CD1c-positive myeloid dendritic cell (primary cell): ENCODE measurements at regions not wholly inside any gene's neighbourhood (a gene's known extent, or its start where the extent isn't known, plus 50 kb on each side); places are given as distances from the start of the nearest gene placed in this dataset.
A peak's percentile ranks its signal among the peaks of the same experiment; 100 is the strongest.
"Not testable (repeated sequence)": the region's sequence is repeated elsewhere in the genome, so short reads cannot be mapped to it uniquely, and the experiment has no call there.

Source experiments
- DNase-seq: peaks from one replicate; pipeline ENCODE4 v3.0.0-alpha.2; 2016; ENCODE audit errors: extremely low spot score

DNA sequence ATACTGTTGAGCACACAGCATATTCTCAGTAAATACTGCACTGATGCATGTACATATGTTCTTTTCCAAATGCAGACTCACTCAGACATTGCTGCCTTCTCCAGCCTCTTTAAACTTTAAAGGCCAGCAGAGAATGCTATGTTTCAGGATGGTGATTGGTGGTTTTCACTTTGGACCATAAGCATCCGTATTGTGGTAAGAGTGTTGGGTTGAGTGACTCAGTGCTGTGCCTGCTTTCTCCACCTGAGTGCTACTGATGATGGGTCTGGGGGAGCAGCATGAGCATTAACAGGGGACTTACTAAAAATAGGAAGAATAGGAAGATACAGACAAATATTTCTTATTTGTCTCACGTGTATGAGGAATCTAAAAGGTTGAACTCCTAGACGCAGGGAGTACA, 56.3 kb upstream of the ZNF92 start:
- DNase-seq, result no peak

DNA sequence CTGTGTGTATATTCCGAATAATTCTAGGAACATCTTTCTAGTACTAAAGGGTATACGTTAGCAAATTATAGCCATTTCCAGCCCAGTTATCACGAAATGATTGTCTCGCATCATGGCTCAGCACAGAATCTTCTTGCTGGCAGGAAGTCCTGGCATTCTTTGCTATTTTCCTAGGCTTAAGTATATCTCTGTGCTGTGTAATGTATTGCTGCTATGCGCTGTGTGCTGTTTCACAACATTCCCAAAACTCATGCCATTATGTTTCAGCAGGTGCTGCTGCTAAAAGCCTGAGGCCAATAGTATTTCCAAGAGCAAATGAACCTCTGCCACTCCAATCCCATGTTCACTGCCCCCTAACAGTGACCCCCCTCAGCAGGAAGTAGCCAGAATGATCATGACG, 62.9 kb upstream of the ZNF92 start:
- no peak for DNase-seq

DNA sequence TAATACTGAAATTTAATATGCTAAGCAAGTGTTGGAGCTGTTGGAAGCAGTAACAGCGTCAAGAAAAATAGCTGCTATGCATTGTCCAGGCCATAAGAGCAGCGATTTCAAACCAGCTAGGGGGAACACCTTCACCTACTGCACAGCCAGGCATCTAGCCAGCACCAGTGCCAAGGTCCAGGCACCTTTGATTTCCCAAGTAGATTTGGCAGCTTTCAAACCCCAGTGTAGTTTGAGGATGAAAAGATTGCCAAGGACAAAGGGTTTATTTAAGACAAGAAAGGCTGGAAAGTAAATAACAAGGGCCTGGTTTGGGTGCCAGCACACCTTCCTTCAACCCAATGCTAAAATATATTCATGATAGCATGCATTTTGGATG, 65.4 kb upstream of the ZNF92 start:
- DNase-seq, result no peak

DNA sequence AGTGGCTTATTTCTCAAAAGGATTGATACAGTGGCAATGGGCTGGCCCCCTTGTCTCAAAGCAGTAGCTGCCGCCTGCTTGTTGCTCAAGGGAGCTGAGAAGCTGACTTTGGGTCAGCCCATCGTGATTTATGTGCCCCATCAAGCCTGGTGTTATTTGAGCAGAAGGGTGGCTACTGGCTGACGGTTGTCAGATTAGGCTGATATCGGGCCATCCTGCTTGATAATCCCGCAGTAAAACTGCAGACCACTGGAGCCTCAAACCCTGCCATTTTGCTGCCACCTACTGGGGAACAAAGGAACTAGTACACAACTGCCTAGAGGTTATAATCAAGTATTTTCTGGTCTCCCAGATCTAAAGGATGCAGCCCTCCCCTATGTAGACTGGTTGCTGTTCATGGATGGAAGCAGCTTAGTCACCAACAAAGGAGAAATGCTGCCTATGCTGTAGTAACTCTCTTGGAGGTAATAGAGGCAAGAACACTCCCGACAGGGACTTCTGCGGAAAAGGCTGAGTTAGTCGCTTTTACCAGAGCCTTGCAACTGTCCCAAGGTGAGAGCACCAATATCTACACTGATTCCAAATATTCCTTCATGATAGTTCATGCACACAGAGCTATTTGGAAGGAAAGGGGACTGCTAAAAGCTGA, 65.9 kb upstream of the ZNF92 start:
- peak; percentile 24 for DNase-seq

DNA sequence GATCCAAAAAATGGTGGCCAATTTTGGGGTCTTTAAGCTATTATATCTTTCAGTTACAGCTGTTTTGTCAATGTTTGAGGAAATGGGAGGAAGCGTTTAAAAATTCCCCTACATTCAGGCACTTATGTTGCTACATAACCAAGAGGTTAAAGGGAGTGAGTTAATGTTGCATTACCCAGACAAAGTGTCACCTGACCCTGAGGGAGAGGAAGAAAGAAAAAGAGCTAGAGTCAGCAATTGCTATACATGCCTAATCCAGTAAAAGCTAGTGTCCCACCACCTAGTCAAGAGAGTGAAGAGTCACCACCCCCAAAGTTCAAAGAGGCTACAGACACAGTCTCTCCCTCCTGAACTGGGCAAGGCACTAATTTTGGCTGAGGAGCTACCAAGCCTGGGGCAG, 69.5 kb upstream of the ZNF92 start:
- no peak for DNase-seq

DNA sequence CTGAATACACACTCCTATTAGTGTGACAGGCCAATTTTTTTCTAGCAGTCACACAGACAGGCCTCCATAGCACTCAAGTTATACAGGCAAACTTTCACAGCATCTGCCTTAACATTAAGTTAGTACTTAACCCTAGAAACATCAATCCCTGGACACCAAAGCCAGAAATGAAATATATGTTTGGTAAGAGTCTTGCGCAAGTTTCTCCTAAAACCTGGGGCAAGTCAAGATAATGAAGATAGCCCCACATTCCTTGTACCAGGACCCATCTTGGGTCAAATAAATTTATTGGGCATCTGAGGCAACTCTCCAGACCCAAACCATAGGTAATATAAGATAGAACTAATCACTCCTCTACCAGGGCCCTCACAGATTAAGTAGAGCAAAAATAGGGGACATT, 70.8 kb upstream of the ZNF92 start:
- DNase-seq, result no peak

DNA sequence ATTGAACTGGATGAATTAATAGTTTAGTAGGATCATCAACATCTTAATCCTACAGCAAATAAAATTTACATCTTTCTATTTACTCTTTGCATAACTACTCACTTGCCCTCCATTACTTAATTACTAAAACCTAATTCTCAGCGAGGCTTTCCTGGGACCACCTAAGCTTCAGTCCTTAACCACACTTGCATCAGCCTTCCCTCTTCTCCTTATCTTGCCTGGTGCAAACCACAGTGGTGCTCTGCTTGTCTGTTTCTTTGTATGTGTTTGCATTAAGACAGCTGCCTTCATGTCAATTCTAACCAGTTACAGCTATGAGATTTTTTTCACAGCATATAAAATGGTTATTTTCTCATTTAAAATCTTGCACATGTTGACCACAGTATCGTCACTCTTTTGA, 72.6 kb upstream of the ZNF92 start:
- no peak for DNase-seq

DNA sequence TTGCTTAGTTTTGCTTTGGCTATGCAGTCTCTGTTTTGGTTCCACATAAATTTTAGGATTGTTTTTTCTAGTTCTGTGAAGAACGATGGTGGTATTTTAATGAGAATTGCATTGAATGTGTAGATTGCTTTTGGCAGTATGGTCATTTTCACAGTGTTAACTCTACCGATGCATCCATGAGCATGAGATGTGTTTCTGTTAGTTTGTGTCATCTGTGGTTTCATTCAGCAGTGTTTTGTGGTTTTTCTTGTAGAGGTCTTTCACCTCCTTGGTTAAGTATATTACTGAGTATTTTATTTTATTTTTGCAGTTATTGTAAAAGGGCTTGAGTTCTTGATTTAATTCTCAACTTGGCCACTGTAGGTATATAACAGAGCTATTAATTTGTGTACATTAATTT, 78.2 kb upstream of the ZNF92 start:
- no peak for DNase-seq

DNA sequence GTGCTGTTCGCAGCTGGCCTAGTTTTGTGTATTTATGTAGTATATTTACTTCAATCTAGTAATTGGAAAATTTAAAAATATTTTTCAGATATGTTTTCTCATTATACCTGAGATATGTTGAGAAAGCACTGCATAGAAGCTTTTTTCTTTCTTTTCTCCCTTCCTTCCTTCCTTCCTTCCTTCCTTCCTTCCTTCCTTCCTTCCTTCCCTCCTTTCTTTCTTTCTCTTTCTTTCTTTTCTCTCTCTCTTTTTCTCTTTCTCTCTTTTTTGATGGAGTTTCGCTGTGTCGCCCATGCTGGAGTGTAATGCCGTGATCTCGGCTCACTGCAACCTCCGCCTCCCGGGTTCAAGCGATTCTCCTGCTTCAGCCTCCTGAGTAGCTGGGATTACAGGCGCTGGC, 83.3 kb upstream of the ZNF92 start:
- not testable (repeated sequence) for DNase-seq

DNA sequence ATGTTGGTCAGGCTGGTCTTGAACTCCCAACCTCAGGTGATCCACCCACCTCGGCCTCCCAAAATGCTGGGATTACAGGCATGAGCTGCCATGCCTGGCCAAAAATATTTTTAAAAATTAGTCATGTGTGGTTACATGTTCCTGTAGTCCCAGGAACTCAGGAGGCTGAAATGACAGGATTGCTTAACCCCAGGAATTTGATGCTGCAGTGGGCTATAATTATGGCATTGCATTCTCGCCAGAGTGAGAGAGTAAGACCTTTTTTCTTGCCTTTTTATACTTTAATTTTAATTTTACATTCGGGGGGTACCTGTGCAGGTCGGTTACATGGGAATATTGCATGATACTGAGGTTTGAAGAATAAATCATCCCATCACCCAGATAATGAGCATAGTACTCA, 86.6 kb upstream of the ZNF92 start:
- DNase-seq, result no peak

DNA sequence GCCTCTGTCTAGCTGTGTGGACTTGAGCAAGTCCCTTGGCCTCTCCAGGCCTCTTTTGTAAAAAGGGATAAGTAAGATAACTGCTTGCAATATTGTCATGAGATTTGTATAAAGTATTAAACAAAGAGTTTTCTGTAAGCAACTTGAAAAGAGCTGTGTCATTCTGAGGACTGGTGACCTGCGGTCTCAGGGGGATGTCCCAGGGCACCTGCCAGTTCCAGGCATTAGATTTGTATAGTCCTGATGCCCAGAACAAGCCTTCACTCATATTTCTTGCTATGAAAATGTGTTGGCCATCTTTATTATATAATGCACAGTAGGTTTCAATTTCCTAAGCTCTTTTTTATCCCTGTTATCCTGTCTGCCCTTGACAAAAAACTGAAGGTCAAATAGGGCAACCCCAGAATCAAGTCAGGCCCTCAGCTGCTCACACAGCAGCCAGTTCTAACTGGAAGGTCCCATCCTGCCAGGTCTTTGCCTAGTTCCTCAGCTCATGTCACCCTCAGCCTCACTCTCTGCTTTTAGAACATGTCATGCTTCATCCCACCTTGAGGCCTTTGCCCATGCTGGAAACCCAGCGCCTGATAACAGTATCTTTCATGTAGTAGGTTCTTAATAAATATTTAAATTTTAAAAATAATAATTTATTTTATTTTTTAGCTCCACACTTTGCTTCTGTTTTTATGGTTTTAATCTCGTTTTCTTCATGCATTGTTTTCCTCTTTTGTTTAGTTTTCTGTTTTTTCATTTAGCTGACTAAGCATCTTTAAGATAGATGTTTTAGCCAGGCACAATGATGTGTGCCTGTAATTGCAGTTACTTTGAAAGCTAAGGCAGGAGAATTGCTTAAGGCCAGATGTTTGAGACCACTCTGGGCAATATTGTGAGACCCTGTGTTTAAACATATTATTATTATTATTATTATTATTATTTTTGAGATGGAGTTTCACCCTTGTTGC, 87.5 kb upstream of the ZNF92 start:
- no peak for DNase-seq

DNA sequence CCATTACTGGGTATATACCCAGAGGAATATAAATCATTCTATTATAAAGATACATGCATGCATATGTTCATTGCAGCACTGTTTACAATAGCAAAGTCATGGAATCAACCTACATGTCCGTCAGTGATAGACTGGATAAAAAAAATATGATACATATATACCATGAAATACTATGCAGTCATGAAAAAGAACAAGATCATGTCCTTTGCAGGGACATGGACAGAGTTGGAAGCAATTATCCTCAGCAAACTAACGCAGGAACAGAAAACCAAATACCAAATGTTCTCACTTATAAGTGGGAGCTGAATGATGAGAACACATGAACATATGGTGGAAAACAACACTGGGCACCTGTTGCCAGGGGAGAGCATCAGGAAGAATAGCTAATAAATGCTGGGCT, 88.4 kb upstream of the ZNF92 start:
- DNase-seq, result not testable (repeated sequence)

DNA sequence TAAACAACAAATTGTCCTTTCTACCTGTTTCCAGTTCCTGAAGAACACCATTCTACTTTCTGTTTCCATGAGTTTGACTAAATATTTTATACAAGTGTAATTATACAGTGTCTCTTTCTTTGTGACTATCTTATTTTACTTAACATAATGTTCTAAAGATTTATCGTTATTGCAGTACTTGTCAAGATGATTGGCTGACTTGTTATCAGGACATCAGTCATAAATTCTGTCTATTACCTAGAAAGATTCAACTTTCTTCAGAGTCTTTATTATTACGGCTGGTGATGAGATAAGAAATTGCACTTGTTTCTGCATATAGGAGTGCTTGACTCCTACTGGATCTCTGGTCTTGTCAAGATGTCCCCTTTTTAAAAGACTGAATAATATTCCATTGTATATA, 93.9 kb upstream of the ZNF92 start:
- no peak for DNase-seq

DNA sequence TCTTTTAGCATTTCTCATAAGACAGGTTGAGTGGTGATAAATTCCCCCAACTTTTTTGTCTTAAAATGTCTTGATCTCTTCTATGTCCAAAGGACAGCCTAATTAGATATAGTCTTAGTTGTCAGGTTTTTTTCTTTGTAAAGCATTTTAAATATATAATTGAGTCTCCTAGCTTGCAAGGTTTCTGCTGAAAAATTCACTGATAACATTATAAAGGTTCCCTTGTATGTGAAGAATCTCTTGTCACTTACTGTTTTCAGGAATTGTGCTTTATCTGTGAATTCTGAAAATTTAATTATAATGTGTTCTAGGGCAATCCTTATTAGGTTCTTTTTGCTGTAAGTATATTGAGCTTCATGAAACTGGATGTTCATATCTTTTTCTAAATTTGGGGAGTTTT, 96.8 kb upstream of the ZNF92 start:
- DNase-seq, result no peak

DNA sequence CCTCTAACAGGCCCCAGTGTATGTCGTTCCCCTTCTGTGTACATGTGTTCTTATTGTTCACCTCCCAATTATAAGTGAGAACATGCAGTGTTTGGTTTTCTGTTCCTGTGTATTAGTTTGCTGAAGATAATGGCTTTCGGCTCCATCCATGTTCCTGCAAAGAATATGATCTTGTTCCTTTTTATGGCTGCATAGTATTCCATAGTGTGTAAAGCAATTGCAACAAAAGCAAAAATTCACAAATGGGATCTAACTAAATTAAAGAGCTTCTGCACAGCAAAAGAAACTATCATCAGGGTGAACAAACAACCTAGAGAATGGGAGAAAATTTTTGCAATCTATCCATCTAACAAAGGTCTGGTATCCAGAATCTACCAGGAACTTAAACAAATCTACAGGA, 102.2 kb upstream of the ZNF92 start:
- not testable (repeated sequence) for DNase-seq

DNA sequence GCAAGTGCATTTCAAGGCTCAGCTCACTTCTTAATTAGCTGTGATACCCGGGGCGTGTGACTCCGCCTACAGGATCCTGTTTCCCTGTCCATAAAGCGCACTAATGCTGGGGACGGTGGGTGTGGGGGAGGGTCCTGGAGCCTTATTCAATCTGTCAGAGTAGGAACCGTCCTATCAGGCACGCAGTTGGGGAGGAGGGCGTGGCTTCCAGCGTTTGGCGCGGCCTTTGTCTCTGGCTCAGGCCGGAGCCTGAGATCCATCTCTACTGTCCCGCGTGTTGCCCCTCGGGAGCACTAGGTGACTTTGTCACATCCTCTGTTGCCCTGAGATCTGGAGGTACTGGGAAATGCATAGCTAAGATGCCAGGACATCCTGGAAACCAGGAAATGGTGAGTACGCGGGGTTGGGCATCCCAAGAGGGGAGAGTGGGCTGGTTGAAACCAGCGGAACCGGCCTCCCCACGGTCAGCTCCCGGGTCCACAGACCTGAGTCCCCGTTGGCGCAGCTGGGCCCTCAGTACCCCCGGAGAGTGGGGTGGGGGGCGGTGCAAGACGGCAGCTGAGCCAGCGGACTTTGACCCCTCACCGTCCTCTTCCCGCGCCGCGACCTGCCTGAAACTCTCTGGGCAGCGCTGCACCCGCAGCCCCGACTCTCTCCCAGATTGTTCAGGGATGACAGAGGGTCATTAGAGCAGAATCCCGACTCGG, 104.4 kb upstream of the ZNF92 start:
- peak; percentile 3 for DNase-seq

DNA sequence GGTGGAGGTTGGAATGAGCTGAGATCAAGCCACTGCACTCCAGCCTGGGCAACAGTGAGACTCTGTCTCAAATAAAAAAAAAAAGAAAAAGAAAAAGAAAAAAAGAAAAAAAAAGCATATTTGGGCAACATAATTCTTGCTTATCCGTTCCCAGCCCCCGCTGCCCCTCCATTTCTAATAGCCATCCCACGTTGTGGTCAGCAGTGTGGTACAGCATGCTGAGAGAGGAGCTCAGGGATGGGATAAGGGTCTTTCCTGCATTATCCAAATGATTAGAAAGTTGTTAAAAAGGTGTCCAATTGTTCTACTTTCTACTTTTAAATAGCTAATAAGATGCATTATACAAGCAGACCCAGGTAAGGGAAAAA, 104.9 kb upstream of the ZNF92 start:
- no peak for DNase-seq

DNA sequence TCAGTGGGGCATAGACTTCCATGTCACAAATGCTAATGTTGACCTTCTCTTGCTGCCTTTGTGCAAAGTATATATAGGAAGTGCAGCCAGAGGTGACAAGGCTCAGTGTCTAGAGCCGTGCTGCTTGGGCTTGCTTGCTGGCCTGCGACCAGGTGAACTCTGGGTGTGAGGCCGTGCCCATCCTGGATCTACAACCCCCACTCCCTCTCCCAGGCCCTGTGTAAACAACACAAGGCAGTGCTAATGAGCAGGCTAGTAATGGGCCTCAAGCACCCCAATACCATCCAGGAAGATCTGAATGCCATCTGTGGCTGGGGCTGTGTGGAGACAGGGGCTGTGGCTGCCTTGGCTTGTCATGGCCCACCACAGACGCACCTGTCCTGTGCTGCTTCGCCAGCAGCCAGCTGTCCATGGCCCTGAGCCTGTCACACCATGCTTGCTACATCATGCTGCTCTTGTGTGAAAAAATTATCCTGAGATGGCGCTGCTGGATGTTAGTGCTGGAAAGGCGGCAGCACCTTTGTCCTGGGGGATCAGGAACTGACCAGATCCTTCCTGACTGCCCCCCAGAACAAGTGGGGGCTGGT, 107.6 kb upstream of the ZNF92 start:
- DNase-seq, result no peak

DNA sequence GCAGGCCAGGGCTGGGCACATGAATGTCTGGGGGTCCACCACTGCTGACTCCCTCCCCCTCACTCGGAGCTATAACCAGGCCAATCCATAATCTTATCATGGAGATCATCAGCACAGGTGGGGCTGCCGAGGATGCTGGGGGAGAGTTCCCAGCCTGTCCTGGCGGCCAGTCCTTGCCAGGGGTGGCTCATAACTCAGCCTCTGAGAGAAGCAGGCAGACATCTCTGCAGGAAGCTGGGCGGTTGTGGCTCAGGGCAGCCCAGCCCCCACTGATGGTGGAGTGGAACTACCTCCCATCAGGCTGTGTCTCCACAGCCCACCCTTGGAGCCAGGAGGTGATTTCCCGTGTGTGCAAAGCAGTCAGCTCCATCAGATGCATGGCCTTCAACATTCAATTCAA, 109.4 kb upstream of the ZNF92 start:
- DNase-seq, result no peak

DNA sequence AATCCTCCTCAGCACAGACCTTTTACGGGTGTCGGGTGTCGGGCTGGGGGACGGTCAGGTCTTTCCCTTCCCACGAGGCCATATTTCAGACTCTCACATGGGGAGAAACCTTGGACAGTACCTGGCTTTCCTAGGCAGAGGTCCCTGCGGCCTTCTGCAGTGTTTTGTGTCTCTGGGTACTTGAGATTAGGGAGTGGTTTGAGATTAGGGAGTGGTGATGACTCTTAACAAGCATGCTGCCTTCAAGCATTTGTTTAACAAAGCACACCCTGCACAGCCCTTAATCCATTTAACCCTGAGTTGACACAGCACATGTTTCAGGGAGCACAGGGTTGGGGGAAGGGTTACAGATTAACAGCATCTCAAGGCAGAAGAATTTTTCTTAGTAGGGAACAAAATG, 113.0 kb upstream of the ZNF92 start:
- not testable (repeated sequence) for DNase-seq

DNA sequence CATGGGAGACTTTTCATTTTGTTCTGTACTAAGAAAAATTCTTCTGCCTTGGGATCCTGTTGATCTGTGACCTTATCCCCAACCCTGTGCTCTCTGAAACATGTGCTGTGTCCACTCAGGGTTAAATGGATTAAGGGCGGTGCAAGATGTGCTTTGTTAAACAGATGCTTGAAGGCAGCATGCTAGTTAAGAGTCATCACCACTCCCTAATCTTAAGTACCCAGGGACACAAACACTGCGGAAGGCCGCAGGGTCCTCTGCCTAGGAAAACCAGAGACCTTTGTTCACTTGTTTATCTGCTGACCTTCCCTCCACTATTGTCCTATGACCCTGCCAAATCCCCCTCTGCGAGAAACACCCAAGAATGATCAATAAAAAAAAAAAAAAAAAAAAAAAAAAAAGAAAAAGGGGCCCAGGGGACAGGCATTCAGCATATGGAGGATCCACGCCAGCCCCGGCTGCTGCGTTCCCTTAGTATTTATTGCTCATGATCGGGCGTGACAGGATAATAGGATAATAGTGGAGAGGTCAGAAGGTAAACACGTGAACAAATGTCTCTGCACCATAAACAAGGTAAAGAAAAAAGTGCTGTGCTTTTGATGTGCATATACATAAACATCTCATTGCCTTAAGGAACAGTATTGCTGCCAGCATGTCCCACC, 113.7 kb upstream of the ZNF92 start:
- DNase-seq, result not testable (repeated sequence)

DNA sequence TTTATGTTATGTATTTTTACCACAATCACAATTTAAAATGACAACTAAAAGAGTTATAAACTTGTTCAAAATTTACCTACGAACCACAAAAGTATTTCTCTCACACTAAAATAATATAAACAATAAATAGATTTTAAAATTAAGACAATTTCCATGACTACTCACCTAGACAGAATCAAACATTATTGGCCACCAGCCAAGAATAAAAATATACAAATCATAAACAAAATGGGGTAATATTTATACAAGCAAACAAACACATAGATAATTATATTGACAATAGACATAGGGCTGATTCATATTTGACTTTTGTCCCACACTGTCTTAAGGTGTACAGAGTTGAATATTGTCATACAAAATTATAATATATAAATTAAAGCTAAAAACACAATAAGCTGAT, 119.6 kb upstream of the ZNF92 start:
- DNase-seq, result no peak
